HEK293T (cell line): ENCODE measurements at regions not wholly inside any gene's neighbourhood (a gene's known extent, or its start where the extent isn't known, plus 50 kb on each side); places are given as distances from the start of the nearest gene placed in this dataset.

Experiments
- CTCF ChIA-PET: fragments of 350-600 bp; formaldehyde crosslinking; extraction: SDS; loops from one replicate; lab custom pipeline; 2021; ENCODE audit warnings: antibody characterized with exemption, inconsistent platforms; lab: Yijun Ruan, JAX
- POLR2A ChIA-PET: fragments of 350-600 bp; formaldehyde crosslinking; extraction: SDS; loops from one replicate; lab custom pipeline; 2020; ENCODE audit warnings: antibody characterized with exemption, inconsistent platforms; lab: Yijun Ruan, JAX
- DNase-seq: peaks from one replicate; pipeline ENCODE4 v3.0.0; 2012; ENCODE audit warnings: mixed read lengths; ENCODE audit errors: extremely low spot score
- ARNT ChIP-seq: fragments of 450-650 bp; IDR thresholded peaks from 2 replicates; pipeline ENCODE4 v1.6.1; 2017; ENCODE audit warnings: mild to moderate bottlenecking
- BHLHE40 ChIP-seq: fragments of 450-650 bp; IDR thresholded peaks from 2 replicates; pipeline ENCODE4 v1.6.1; 2016; ENCODE audit warnings: mild to moderate bottlenecking, moderate library complexity, borderline replicate concordance
- CTBP1 ChIP-seq: fragments of 450-650 bp; IDR thresholded peaks from 2 replicates; pipeline ENCODE4 v1.6.1; 2016; ENCODE audit warnings: borderline replicate concordance
- ELF4 ChIP-seq: fragments of 450-650 bp; IDR thresholded peaks from 2 replicates; pipeline ENCODE4 v1.6.1; 2017; ENCODE audit warnings: antibody characterized with exemption
- FOXA1 ChIP-seq: fragments of 450-650 bp; IDR thresholded peaks from 2 replicates; pipeline ENCODE4 v1.6.1; 2016; ENCODE audit warnings: mild to moderate bottlenecking
- FOXK2 ChIP-seq: fragments of 450-650 bp; IDR thresholded peaks from 2 replicates; pipeline ENCODE4 v1.6.1; 2016; ENCODE audit warnings: mild to moderate bottlenecking
- FOXM1 ChIP-seq: fragments of 450-650 bp; IDR thresholded peaks from 2 replicates; pipeline ENCODE4 v1.6.1; 2017; ENCODE audit warnings: mild to moderate bottlenecking, borderline replicate concordance
- HDGF ChIP-seq: fragments of 450-650 bp; IDR thresholded peaks from 2 replicates; pipeline ENCODE4 v1.6.1; 2017; ENCODE audit warnings: antibody characterized with exemption, borderline replicate concordance
- L3MBTL2 ChIP-seq: fragments of 450-650 bp; conservative IDR thresholded peaks from 2 replicates; pipeline ENCODE4 v1.6.1; 2016; ENCODE audit warnings: mild to moderate bottlenecking
- LEF1 ChIP-seq: fragments of 450-650 bp; IDR thresholded peaks from 2 replicates; pipeline ENCODE4 v1.6.1; 2017; ENCODE audit warnings: mild to moderate bottlenecking, borderline replicate concordance
- NFRKB ChIP-seq: fragments of 450-650 bp; IDR thresholded peaks from 2 replicates; pipeline ENCODE4 v1.6.1; 2016; ENCODE audit warnings: mild to moderate bottlenecking, moderate library complexity
- SP1 ChIP-seq: fragments of 450-650 bp; IDR thresholded peaks from 2 replicates; pipeline ENCODE4 v1.6.1; 2017
- SUZ12 ChIP-seq: fragments of 450-650 bp; IDR thresholded peaks from 2 replicates; pipeline ENCODE4 v1.6.1; 2016; ENCODE audit warnings: mild to moderate bottlenecking
- TARDBP ChIP-seq: fragments of 450-650 bp; IDR thresholded peaks from 2 replicates; pipeline ENCODE4 v1.6.1; 2016
- ZNF384 ChIP-seq: fragments of 450-650 bp; IDR thresholded peaks from 2 replicates; pipeline ENCODE4 v1.6.1; 2016
- TF ChIP-seq, protein P1 (sequence below): fragments of 450-650 bp; IDR thresholded peaks from 2 replicates; pipeline ENCODE4 v1.6.1; 2016

DNA sequence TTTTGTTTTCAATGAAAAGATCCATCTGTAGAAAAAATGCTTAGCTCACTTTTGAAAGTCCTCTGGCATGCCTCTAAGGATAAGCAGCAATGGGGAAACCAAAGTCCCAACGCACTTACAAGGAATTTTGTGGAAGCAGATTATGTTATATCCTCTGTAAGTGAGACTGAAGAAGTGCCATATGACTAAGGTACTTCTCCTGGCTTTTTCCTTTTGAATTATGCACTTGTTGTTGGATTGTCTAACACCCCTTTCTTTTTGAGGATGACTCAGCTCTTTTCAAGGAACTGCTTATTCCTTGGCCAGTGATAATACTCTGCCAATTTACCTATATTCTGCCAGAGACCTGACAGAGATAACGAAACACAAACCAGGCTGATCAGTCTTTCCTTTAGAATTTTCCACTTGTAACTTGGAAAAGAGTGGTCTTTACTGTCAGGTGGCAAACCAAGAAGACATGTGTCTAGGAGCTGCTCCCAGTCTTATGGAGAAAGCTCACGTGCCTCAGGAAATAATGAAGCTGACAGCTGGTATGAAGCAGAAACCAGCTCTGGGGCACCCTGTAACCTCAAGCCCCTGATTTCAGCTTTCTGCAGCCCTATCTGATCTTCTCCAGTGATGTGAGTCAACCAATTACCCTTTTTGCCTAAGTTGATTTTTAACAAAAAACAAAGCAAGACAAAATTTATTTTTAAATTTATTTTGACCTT lies 290.8 kb upstream of the FBXL7 start:
- CTCF ChIA-PET = no interaction called here
- TF ChIP-seq ARNT = no peak
- TF ChIP-seq FOXM1 = no peak
- no peak for TF ChIP-seq CTBP1
- TF ChIP-seq SUZ12 = no peak
- TF ChIP-seq LEF1 = no peak
- no peak for TF ChIP-seq BHLHE40
- no peak for TF ChIP-seq HDGF
- TF ChIP-seq SP1 = no peak
- TF ChIP-seq L3MBTL2 = no peak
- no peak for DNase-seq
- POLR2A ChIA-PET = no interaction called here

DNA sequence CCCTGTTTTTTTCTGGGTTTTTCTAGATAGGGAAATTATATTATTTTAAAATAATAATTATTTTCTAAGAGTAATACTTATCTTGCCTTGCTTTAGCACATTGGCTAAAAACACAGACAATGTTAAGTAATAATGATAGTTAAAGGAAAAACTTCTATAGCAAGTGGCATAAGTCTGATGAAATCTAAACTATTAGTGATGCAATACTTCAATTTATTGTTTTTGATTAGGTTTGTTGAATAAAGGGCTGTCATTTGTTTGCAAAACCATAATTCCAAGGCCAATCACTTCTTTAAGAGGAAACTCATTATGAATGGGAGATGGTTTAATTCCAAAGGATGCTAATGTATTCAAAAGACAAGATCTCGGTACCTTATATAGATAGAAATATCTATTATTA lies 293.8 kb upstream of the FBXL7 start:
- ChIA-PET POLR2A (no interaction called here), CTCF (no interaction called here)
- DNase-seq = no peak
- TF ChIP-seq NFRKB (no peak), BHLHE40 (no peak), ARNT (no peak), FOXA1 (no peak), TARDBP (no peak), ZNF384 (no peak), LEF1 (no peak), ELF4 (no peak), FOXM1 (no peak), SUZ12 (no peak), L3MBTL2 (no peak)

DNA sequence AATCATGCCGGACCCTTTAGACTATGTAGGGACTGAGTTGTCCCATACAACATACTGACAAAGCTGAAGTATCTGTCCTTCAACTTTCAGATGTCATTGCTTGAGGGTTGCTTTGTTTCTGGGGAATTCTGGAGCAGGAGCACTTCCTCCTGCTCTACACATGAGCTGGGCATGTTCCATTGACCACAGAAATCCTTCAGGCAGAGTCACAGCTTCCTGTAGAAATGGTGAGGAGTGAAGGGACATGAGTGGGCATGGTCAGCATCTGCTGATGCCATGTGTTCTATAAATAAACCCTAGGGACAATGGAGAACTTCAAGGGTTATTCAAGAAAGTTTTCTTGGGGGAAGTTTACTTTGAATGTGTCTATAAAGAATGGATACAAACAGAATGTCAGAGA lies 296.6 kb upstream of the FBXL7 start:
- DNase-seq = no peak
- no peak for TF ChIP-seq L3MBTL2
- no peak for TF ChIP-seq ARNT
- no peak for TF ChIP-seq NFRKB
- TF ChIP-seq FOXA1 = no peak
- TF ChIP-seq BHLHE40 = no peak
- no peak for TF ChIP-seq SUZ12
- no peak for TF ChIP-seq ZNF384
- TF ChIP-seq FOXK2 = no peak
- TF ChIP-seq SP1 = no peak
- no peak for TF ChIP-seq TARDBP
- TF ChIP-seq LEF1 = no peak
- TF ChIP-seq, protein P1, sequence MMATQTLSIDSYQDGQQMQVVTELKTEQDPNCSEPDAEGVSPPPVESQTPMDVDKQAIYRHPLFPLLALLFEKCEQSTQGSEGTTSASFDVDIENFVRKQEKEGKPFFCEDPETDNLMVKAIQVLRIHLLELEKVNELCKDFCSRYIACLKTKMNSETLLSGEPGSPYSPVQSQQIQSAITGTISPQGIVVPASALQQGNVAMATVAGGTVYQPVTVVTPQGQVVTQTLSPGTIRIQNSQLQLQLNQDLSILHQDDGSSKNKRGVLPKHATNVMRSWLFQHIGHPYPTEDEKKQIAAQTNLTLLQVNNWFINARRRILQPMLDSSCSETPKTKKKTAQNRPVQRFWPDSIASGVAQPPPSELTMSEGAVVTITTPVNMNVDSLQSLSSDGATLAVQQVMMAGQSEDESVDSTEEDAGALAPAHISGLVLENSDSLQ = no peak
- POLR2A ChIA-PET = no interaction called here
- CTCF ChIA-PET = no interaction called here

DNA sequence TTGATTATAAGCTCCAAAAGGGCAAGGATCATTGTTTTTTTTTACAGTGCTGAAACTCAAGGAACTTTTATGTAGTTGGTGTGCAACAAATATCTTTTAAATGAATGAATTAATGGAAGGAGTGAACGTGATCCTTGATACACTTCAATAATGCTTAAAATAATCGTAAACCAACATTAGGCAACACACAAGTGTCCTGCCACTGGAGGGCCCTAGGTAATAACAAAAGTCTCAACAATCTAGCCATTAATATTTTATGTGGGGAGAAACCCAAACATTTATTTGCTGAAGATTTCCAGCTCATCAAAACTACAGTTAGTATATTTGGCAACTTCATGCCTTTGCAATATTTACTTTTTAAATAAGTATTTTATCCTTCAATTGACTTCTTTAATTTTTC lies 309.0 kb upstream of the FBXL7 start:
- ChIA-PET CTCF (no interaction called here), POLR2A (no interaction called here)
- TF ChIP-seq NFRKB (no peak), ZNF384 (no peak), CTBP1 (no peak), L3MBTL2 (no peak), LEF1 (no peak), ARNT (no peak), BHLHE40 (no peak), HDGF (no peak), FOXM1 (no peak), TARDBP (no peak), FOXK2 (no peak), SUZ12 (no peak), FOXA1 (no peak), ELF4 (no peak)
- TF ChIP-seq, protein P1 = no peak
- no peak for DNase-seq

DNA sequence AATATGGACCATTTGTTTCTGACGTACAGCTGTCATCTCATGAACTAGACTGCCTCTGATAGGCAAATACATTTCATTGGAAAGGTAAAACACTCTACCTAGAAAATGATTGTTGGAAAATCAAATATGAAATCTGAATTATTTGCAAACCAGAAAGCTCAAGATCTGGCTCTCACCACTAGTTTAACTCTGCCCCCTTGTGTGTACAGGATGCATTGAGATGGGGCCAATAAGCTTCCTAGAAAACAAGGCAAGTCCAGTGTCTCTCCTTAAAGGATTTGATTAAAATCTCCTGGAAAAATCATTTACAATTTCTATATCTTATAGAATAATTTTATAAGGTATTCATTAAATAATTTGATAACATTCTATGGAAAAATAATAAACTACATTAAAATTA lies 311.9 kb upstream of the ANKH start:
- TF ChIP-seq L3MBTL2 (no peak), ARNT (no peak)
- DNase-seq = no peak
- ChIA-PET POLR2A (no interaction called here), CTCF (no interaction called here)

DNA sequence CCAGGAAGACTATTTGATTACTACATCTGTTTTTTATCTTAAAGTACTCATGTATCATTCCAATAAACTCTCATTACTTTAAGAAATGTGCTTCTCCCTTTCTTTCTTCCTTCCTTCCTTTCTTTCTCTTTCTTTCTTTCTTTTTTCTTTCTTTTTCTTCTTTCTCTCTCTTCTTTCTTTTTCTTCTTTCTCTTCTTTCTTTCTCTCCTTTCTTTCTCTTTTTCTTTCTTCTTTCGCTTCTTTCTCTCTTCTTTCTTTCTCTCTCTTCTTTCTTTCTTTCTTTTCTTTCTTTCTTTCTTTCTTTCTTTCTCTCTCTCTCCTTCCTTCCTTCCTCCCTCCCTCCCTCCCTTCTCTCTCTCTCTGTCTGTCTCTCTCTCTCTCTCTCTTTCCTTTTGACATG lies 298.6 kb upstream of the ANKH start:
- DNase-seq = no peak
- ChIA-PET CTCF (no interaction called here), POLR2A (no interaction called here)
- TF ChIP-seq FOXM1 (no peak), SUZ12 (no peak), LEF1 (no peak), TARDBP (no peak)

DNA sequence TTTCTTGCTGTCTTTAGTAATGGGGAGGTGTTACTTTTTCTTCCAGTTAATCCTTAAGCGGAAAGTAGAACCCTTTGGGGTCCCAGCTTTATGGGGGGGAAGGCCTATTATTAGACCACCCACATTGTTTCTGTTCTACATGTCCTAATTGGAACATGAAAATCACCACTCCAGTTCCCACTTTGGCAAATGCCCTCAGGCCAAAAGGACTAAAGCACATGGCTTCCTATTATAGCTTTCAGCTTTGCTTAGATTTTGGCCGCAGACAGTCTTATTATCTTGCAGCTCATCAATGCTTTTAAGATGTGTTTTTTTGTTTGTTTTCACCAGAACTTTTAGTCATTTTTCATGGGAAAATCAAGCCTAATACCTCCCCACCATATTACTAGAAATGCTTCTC lies 296.8 kb upstream of the ANKH start:
- ChIA-PET POLR2A (no interaction called here), CTCF (no interaction called here)
- TF ChIP-seq L3MBTL2 (no peak), HDGF (no peak), SUZ12 (no peak), SP1 (no peak), ARNT (no peak), FOXM1 (no peak), ZNF384 (no peak), FOXA1 (no peak), ELF4 (no peak), FOXK2 (no peak), CTBP1 (no peak), BHLHE40 (no peak), LEF1 (no peak), NFRKB (no peak), TARDBP (no peak)
- TF ChIP-seq, protein P1 = no peak
- DNase-seq = no peak
